ENCODE measurements at regions not wholly inside any gene's neighbourhood (a gene's known extent, or its start where the extent isn't known, plus 50 kb on each side); places are given as distances from the start of the nearest gene placed in this dataset.

DNA sequence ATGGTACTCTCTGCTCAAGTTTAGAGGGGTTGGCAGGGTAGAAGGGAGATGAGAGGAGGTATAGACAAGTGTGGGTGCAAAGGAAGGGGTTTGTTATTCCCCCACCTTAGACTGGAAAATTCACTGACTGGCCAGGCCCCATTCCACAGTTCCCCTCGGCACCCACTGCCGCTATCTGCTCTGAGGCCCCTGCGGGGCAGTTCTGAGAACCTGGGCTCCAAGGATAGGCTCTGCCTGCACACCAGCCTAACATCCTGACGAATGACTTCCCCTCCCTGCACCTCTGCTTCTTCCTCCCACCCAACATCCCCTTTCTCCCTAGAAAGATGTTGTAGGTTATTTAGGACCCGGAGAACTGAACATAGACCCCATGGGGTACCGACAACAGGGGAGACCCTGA is 303.9 kb upstream of the HDAC4 start:
- Histone ChIP-seq H3K36me3 (ENCODE audit: control insufficient read depth in 2 of 2, insufficient read depth in 1 of 2, low read length in 2 of 2) (no peaks in the 10 kb centered on the region), H3K4me3 (ENCODE audit: low read depth, low read length) (no peak overlapping the region), H3K27ac (ENCODE audit: extremely low read depth, low read depth, low read length) (no peak overlapping the region), H3K9me3 (ENCODE audit: control insufficient read depth, insufficient read depth, low read depth, low read length) (no peaks in the 10 kb centered on the region), H3K4me1 (ENCODE audit: control insufficient read depth, insufficient read depth, low read length) (no peaks in the 10 kb centered on the region)
- TF ChIP-seq ZNF184 (tag by site-specific recombination; IDR thresholded peaks at IDR 0.05) (no peak), ZFP69B (tag by site-specific recombination; IDR thresholded peaks at IDR 0.05) (no peak), ZNF585B (tag by site-specific recombination; IDR thresholded peaks at IDR 0.05) (no peak), ZNF423 (tag by site-specific recombination; IDR thresholded peaks at IDR 0.05) (no peak), ZNF707 (tag by site-specific recombination; IDR thresholded peaks at IDR 0.05) (no peak), ZNF140 (tag by site-specific recombination; IDR thresholded peaks at IDR 0.05) (no peak), ZNF626 (tag by site-specific recombination; IDR thresholded peaks at IDR 0.05) (no peak)
- TF ChIP-seq, protein P1, sequence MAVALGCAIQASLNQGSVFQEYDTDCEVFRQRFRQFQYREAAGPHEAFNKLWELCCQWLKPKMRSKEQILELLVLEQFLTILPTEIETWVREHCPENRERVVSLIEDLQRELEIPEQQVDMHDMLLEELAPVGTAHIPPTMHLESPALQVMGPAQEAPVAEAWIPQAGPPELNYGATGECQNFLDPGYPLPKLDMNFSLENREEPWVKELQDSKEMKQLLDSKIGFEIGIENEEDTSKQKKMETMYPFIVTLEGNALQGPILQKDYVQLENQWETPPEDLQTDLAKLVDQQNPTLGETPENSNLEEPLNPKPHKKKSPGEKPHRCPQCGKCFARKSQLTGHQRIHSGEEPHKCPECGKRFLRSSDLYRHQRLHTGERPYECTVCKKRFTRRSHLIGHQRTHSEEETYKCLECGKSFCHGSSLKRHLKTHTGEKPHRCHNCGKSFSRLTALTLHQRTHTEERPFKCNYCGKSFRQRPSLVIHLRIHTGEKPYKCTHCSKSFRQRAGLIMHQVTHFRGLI (tag by site-specific recombination; IDR thresholded peaks at IDR 0.05): no peak
- POLR2A ChIA-PET: no interaction called here
- CTCF ChIA-PET: interaction anchor here (1.1 kb wide), 1 partner anchor 8 kb away, joined by 3 read pairs; no protein-coding TSS in a partner anchor

DNA sequence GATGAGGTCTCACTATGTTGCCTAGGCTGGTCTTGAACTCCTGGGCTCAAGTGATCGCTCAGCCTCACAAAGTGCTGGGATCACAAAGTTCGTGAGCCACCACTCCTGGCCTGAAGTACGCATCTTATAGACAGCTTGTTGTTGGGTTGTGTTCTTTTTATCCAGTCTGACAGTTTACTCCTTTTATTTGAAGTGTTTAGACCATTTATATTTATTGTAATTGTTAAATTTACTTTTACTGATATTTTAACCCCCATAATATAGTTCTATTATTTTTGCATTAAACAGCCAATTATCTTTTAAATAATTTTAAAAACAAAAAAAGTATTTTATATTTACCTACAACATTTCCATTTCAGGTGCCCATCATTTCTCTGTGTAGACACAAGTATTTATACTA is 303.0 kb upstream of the HDAC4 start:
- ChIA-PET CTCF (no interaction called here), POLR2A (no interaction called here)
- TF ChIP-seq ZNF785 (tag by site-specific recombination; IDR thresholded peaks at IDR 0.05) (no peak), ZNF558 (tag by site-specific recombination; IDR thresholded peaks at IDR 0.05) (no peak), ZNF560 (tag by site-specific recombination; IDR thresholded peaks at IDR 0.05; ENCODE audit: borderline replicate concordance) (no peak), ZNF138 (tag by site-specific recombination; IDR thresholded peaks at IDR 0.05; ENCODE audit: borderline replicate concordance) (no peak), ZNF423 (tag by site-specific recombination; IDR thresholded peaks at IDR 0.05) (no peak), ZNF596 (tag by site-specific recombination; IDR thresholded peaks at IDR 0.05) (no peak), MEIS1 (CRISPR knock-in tag; IDR thresholded peaks at IDR 0.05; ENCODE audit: borderline replicate concordance) (no peak), ZNF223 (tag by site-specific recombination; IDR thresholded peaks at IDR 0.05) (no peak), ZNF133 (tag by site-specific recombination; IDR thresholded peaks at IDR 0.05) (no peak), ZNF239 (tag by site-specific recombination; IDR thresholded peaks at IDR 0.05) (no peak)
- TF ChIP-seq, protein P2, sequence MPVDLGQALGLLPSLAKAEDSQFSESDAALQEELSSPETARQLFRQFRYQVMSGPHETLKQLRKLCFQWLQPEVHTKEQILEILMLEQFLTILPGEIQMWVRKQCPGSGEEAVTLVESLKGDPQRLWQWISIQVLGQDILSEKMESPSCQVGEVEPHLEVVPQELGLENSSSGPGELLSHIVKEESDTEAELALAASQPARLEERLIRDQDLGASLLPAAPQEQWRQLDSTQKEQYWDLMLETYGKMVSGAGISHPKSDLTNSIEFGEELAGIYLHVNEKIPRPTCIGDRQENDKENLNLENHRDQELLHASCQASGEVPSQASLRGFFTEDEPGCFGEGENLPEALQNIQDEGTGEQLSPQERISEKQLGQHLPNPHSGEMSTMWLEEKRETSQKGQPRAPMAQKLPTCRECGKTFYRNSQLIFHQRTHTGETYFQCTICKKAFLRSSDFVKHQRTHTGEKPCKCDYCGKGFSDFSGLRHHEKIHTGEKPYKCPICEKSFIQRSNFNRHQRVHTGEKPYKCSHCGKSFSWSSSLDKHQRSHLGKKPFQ (tag by site-specific recombination; IDR thresholded peaks at IDR 0.05): no peak
- TF ChIP-seq, protein P3, sequence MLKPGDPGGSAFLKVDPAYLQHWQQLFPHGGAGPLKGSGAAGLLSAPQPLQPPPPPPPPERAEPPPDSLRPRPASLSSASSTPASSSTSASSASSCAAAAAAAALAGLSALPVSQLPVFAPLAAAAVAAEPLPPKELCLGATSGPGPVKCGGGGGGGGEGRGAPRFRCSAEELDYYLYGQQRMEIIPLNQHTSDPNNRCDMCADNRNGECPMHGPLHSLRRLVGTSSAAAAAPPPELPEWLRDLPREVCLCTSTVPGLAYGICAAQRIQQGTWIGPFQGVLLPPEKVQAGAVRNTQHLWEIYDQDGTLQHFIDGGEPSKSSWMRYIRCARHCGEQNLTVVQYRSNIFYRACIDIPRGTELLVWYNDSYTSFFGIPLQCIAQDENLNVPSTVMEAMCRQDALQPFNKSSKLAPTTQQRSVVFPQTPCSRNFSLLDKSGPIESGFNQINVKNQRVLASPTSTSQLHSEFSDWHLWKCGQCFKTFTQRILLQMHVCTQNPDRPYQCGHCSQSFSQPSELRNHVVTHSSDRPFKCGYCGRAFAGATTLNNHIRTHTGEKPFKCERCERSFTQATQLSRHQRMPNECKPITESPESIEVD (tag by site-specific recombination; IDR thresholded peaks at IDR 0.05): no peak
- TF ChIP-seq, protein P4, sequence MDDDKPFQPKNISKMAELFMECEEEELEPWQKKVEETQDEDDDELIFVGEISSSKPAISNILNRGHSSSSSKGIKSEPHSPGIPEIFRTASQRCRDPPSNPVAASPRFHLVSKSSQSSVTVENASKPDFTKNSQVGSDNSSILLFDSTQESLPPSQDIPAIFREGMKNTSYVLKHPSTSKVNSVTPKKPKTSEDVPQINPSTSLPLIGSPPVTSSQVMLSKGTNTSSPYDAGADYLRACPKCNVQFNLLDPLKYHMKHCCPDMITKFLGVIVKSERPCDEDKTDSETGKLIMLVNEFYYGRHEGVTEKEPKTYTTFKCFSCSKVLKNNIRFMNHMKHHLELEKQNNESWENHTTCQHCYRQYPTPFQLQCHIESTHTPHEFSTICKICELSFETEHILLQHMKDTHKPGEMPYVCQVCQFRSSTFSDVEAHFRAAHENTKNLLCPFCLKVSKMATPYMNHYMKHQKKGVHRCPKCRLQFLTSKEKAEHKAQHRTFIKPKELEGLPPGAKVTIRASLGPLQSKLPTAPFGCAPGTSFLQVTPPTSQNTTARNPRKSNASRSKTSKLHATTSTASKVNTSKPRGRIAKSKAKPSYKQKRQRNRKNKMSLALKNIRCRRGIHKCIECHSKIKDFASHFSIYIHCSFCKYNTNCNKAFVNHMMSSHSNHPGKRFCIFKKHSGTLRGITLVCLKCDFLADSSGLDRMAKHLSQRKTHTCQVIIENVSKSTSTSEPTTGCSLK (tag by site-specific recombination; IDR thresholded peaks at IDR 0.05): no peak
- Histone ChIP-seq H3K36me3 (ENCODE audit: control insufficient read depth in 2 of 2, insufficient read depth in 1 of 2, low read length in 2 of 2) (no peaks in the 10 kb centered on the region), H3K9me3 (ENCODE audit: control insufficient read depth, insufficient read depth, low read depth, low read length) (no peaks in the 10 kb centered on the region), H3K27ac (ENCODE audit: extremely low read depth, low read depth, low read length) (no peak overlapping the region), H3K4me3 (ENCODE audit: low read depth, low read length) (no peak overlapping the region), H3K4me1 (ENCODE audit: control insufficient read depth, insufficient read depth, low read length) (no peaks in the 10 kb centered on the region)

Data from HEK293 (cell line).